ENCODE measurements at regions not wholly inside any gene's neighbourhood (a gene's known extent, or its start where the extent isn't known, plus 50 kb on each side); places are given as distances from the start of the nearest gene placed in this dataset.

DNA sequence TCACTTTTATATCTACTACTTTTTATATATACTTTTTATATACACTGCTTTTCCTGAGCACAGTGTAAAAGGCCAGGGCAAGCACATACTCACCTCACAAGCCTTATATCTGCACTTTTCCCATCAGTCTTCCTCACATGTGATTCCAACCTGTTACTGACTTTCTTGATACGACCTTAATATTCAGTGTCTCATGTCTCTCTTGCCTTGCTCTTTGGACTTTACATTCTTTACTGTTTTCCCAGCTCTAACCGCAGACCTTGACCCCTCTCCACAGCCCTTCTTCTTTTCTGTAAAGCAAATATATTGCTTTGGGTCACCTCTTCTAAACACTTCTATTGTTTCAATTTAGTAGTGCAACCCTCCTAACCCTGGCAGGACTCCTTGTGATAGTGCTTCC is 353.1 kb upstream of the ANO5 start:
- no peak for DNase-seq

GRCh38 chr11:21861314-21861713 is 331.6 kb upstream of the ANO5 start:
- no peak for DNase-seq

DNA sequence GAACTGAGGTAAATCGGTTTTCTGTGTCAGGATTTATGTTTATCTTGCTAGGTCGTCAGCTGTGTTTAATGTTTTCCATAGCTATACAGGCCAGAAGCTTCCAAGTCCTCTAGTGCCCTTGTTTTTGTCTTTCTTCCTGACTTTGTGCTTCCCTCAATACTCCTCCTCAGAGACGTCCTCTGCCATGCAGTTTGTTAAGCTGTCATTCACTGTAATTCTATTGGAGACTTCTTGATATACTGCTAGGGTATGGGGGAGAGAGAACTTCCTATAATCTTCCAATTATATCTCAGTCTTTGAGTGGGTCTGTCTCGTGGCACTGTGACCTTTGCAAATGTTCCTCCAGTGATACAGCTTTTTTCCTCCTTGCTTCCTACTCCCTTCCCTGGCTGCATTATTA is 327.3 kb upstream of the ANO5 start:
- DNase-seq, result no peak

- no peak for DNase-seq
Observed at GRCh38 chr11:21866781-21867180, 326.1 kb upstream of the ANO5 start.

DNA sequence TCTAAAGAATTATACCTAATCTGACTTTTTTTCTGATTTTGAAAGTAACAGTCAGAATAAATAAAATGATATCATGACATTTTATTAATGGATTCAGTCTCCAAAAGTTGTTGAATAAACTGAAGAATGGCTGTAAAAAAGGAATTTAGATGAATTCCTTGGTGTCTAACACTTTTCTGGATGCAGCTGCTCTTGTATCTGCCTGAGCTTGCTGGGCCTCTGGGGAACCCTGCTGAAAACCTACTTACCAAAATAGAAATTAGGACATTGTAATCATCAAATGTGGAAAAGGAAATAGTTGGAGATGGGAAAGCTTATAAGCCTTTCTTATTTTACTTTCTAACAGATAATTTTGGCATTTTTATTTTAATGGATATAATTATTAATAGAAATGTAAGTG is 315.7 kb upstream of the ANO5 start:
- DNase-seq, result no peak

GRCh38 chr11:21883354-21883753 is 309.5 kb upstream of the ANO5 start:
- no peak for DNase-seq

- DNase-seq, result no peak
Observed at GRCh38 chr11:21888814-21889213, 304.1 kb upstream of the ANO5 start.

DNA sequence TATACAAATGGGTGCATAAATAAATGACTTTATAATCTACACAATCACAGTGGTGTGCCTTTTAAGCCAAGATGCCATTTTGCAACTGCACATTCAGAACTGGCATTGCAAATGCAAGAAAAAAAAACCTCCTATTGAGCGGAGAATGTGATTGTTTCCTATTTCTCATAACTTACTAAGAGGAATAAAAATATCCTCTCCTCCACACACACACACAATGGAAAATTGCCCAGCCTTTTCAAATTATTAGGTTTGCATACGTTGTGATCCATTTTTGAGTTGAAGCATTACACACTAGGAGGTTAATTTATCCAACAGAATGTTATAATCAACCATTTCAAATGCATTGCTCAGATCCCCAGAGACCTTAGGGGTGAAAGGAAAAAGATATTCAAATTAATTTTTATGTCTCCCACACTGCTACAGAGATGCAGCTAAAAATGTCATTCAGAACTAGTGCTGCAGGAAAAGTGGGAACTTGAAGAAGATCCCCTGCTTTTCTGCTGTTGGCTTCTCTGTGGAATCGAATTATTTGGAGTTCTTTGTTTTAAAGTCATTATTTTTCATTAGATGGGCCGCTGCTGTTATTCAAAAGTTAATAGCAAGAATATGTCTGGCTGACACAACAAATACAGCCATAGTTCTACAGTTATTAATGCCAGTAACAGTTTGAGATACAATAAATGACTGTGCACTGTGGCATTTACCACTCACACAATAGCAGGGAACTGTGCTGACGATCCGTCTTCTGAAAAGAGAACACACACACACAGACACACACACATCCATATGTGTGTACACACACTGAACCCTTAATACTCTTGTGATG is 299.9 kb upstream of the ANO5 start:
- DNase-seq, result no peak

DNA sequence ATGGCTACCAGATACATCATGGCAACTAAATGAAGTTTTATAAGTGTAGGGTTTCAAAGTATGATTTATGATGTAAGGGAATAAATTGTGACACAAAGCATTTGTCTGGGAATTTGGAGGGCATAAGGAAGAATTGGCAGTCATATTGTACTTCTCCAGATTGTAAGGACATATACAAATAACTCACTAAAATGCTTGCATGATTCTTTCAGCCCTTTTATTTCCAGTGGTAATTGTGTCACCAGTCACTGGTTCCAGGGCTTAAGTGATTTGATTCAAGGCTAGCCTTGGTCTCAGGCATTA is 299.4 kb upstream of the ANO5 start:
- DNase-seq, result no peak

DNA sequence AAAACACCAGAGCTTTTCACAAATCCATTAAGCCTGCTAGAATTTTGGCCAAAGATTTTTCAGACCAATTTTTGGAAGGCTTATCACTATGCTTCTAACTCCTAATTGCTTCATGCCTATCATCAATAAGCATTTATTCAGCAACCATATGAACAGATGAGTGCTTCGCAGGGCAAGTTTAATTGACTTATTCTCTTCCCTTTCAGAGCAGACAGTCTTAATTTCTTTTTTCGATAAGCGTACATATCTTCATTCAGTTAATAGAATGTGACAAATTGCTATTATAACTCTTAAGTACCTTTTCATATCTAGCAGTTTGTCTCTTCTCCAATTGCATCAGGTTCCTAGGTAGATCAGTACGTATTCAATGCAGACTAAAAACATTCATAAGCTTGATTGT is 298.4 kb upstream of the ANO5 start:
- no peak for DNase-seq

- DNase-seq, result no peak
Observed at GRCh38 chr11:21895686-21896085, 297.2 kb upstream of the ANO5 start.

DNA sequence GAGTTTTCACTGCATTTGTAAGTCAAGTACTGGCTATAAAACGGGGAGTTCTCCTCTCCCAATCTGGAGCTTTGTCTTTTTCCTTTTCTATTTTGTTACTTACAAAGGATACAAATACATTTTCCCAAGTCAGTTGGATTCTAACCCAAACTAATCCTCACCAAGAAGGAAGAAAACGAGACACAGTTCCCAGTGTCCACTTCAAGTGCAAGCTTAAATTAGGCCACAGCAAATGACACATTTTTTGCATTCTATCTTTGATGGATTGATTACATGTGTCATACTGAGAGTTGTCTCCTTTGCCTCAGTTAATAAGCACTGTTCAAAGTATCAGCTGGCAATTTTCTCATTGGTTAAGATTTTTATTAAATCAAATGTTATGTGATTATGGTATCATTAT is 296.7 kb upstream of the ANO5 start:
- no peak for DNase-seq

GRCh38 chr11:21896746-21897602 is 295.9 kb upstream of the ANO5 start:
- no peak for DNase-seq

GRCh38 chr11:21897752-21898151 is 295.1 kb upstream of the ANO5 start:
- DNase-seq, result no peak

GRCh38 chr11:21908211-21908610 is 284.7 kb upstream of the ANO5 start:
- DNase-seq, result no peak

DNA sequence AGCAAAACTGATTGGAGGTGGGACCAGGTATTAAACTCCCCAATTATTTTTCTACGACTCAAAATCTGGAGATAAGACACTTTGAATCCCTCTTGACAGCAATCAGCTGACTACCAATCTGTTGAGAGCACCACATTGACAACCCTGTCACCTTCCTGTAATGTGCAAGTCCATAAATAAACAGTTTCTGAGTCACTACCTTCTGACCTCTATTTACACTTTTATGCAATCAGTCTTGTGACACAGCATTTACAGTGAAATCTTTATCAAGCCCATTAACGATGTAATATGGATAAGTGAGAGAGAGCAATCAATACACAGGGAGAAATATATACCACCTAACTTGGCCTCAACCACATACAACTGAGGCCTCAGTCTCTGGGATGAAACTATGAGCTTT is 283.7 kb upstream of the ANO5 start:
- DNase-seq, result no peak

GRCh38 chr11:21911061-21911460 is 281.8 kb upstream of the ANO5 start:
- no peak for DNase-seq

DNA sequence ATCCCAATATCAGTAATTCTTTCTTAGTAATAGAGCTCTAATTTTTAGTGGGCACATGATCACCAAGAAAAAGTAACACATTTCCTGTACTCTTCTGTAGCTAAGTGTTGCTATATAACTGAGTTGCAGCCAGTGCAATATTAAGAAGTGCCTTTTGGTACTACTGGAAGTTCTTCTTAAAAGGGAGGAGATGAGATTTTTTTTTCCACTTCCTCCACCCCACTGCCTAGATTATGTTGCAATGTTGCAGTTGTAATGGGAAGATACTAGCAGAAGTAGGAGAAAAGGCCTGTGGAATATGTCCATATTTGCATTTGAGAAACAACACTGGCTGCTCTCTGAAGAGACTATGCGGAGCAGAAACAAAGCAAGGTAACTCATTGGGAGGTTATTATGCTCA is 280.6 kb upstream of the ANO5 start:
- no peak for DNase-seq

GRCh38 chr11:21921151-21921550 is 271.7 kb upstream of the ANO5 start:
- DNase-seq, result no peak

DNA sequence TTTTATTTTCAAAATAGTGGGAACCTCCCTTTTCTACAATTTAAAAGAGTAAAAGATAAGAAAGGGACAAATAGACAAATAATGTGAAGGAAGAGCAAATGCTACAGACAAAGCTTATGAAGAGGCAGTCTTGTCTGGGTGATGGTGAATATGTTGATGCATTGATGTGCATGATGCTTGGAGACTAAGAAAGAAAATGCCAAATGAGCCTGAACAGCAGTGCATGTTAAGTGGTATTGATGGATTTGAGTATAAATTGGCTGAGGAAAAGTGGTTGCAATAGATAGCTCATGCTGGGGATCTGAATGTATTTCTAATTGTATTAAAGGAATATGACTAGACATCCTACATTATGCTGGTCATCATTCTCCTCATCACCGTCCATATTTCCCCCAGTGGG is 268.6 kb upstream of the ANO5 start:
- DNase-seq, result no peak

DNA sequence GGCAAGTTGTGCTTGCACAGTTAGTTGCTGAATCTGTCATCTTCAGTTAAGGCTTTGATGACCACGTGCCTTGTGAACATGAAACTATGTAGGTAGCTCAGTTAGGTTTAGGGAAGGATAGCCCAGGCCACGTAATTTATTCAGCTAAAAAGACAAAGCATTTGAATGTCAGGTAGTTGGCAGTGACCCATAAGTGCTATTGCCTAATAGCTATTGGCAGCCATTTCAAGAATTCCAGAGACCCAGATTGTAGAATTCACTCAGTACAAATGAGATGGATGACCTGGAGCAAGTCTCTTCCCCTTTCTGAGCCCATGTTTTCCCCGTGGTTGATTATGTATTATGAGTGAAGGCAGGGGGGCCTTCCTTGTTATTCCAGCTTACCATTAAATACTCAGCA is 265.3 kb upstream of the ANO5 start:
- DNase-seq, result no peak

DNA sequence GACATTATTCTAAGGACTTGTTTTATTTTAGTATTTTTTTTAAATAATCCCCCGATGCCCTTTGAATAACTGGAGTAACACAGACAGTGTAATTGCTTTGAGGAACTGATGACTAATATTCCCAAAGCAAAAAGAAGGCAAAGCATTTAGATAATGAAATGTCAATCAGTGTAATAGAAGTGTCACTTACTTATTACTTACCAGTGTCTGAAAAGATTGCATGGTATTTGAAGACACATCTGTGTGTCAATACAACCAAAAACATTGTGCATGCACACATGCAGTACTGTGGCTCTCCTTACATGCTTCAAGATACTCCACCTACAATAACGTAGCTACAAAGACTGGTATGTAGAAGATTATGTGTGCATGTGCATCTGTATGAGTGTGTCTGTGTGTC is 264.0 kb upstream of the ANO5 start:
- no peak for DNase-seq

DNA sequence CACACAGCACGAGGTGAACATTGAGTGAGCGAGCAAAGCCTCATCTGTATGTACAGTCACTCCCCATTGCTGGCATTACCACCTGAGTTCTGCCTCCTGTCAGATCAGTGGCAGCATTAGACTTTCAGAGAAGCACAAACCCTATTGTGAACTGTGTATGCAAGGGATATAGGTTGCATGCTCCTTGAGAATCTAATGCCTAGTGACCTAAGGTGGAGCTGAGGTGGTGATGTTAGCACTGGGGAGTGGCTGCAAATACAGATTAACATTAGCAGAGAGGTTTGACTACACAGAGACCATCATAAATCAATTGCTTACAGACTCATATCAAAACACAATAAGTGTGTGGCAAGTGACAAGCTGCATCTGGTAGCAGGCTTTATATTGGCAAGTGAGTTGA is 262.5 kb upstream of the ANO5 start:
- DNase-seq, result no peak

DNA sequence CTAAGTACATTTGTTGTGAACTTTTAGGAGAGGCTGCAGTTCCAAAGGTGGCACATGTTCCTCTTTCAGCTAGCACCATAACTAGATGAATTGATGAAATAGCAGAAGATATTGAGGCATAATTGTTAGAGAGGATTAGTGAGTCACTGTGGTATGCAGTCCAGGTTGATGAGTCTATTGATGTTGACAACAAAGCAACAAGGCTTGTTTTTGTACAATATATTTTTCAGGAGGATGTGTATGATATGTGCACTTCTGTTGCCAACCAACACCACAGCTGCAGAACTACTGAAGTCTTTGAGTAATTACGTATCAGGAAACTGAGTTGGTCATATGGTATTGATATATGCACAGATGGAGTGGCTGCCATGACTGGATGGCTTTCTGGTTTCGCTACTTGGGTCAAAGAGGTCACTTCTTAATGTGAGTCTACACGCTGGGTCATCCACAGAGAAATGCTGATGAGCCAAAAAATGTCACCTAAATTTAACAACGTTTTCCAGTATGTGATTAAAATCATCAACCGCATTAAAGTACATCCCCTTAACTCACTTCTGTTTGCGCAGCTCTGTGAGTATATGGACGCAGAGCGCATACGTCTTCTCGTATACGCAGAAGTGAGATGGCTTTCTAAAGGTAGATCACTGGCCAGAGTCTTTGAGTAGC is 261.3 kb upstream of the ANO5 start:
- no peak for DNase-seq

All from NCI-H1092 (cell line).